HEK293T (cell line): ENCODE measurements at regions not wholly inside any gene's neighbourhood (a gene's known extent, or its start where the extent isn't known, plus 50 kb on each side); places are given as distances from the start of the nearest gene placed in this dataset.

Source experiments
- CTCF ChIA-PET: fragments of 350-600 bp; formaldehyde crosslinking; extraction: SDS; loops from one replicate; lab custom pipeline; 2021; ENCODE audit warnings: antibody characterized with exemption, inconsistent platforms; lab: Yijun Ruan, JAX
- POLR2A ChIA-PET: fragments of 350-600 bp; formaldehyde crosslinking; extraction: SDS; loops from one replicate; lab custom pipeline; 2020; ENCODE audit warnings: antibody characterized with exemption, inconsistent platforms; lab: Yijun Ruan, JAX
- DNase-seq: peaks from one replicate; pipeline ENCODE4 v3.0.0; 2012; ENCODE audit warnings: mixed read lengths; ENCODE audit errors: extremely low spot score
- ARNT ChIP-seq: fragments of 450-650 bp; IDR thresholded peaks from 2 replicates; pipeline ENCODE4 v1.6.1; 2017; ENCODE audit warnings: mild to moderate bottlenecking
- BHLHE40 ChIP-seq: fragments of 450-650 bp; IDR thresholded peaks from 2 replicates; pipeline ENCODE4 v1.6.1; 2016; ENCODE audit warnings: mild to moderate bottlenecking, moderate library complexity, borderline replicate concordance
- CTBP1 ChIP-seq: fragments of 450-650 bp; IDR thresholded peaks from 2 replicates; pipeline ENCODE4 v1.6.1; 2016; ENCODE audit warnings: borderline replicate concordance
- ELF4 ChIP-seq: fragments of 450-650 bp; IDR thresholded peaks from 2 replicates; pipeline ENCODE4 v1.6.1; 2017; ENCODE audit warnings: antibody characterized with exemption
- FOXA1 ChIP-seq: fragments of 450-650 bp; IDR thresholded peaks from 2 replicates; pipeline ENCODE4 v1.6.1; 2016; ENCODE audit warnings: mild to moderate bottlenecking
- FOXK2 ChIP-seq: fragments of 450-650 bp; IDR thresholded peaks from 2 replicates; pipeline ENCODE4 v1.6.1; 2016; ENCODE audit warnings: mild to moderate bottlenecking
- FOXM1 ChIP-seq: fragments of 450-650 bp; IDR thresholded peaks from 2 replicates; pipeline ENCODE4 v1.6.1; 2017; ENCODE audit warnings: mild to moderate bottlenecking, borderline replicate concordance
- HDGF ChIP-seq: fragments of 450-650 bp; IDR thresholded peaks from 2 replicates; pipeline ENCODE4 v1.6.1; 2017; ENCODE audit warnings: antibody characterized with exemption, borderline replicate concordance
- L3MBTL2 ChIP-seq: fragments of 450-650 bp; conservative IDR thresholded peaks from 2 replicates; pipeline ENCODE4 v1.6.1; 2016; ENCODE audit warnings: mild to moderate bottlenecking
- LEF1 ChIP-seq: fragments of 450-650 bp; IDR thresholded peaks from 2 replicates; pipeline ENCODE4 v1.6.1; 2017; ENCODE audit warnings: mild to moderate bottlenecking, borderline replicate concordance
- NFRKB ChIP-seq: fragments of 450-650 bp; IDR thresholded peaks from 2 replicates; pipeline ENCODE4 v1.6.1; 2016; ENCODE audit warnings: mild to moderate bottlenecking, moderate library complexity
- PKNOX1 ChIP-seq: fragments of 450-650 bp; IDR thresholded peaks from 2 replicates; pipeline ENCODE4 v1.6.1; 2016
- SP1 ChIP-seq: fragments of 450-650 bp; IDR thresholded peaks from 2 replicates; pipeline ENCODE4 v1.6.1; 2017
- SUZ12 ChIP-seq: fragments of 450-650 bp; IDR thresholded peaks from 2 replicates; pipeline ENCODE4 v1.6.1; 2016; ENCODE audit warnings: mild to moderate bottlenecking
- TARDBP ChIP-seq: fragments of 450-650 bp; IDR thresholded peaks from 2 replicates; pipeline ENCODE4 v1.6.1; 2016
- ZNF384 ChIP-seq: fragments of 450-650 bp; IDR thresholded peaks from 2 replicates; pipeline ENCODE4 v1.6.1; 2016

- CTCF ChIA-PET: no interaction called here
- no peak for DNase-seq
- POLR2A ChIA-PET: no interaction called here
- TF ChIP-seq ELF4: no peak
- no peak for TF ChIP-seq SUZ12
- no peak for TF ChIP-seq ZNF384
- no peak for TF ChIP-seq NFRKB
- TF ChIP-seq FOXK2: no peak
- TF ChIP-seq LEF1: no peak
- TF ChIP-seq CTBP1: no peak
- TF ChIP-seq TARDBP: no peak
- TF ChIP-seq PKNOX1: no peak
- no peak for TF ChIP-seq BHLHE40
- TF ChIP-seq L3MBTL2: no peak
- TF ChIP-seq HDGF: no peak
- TF ChIP-seq ARNT: no peak
- TF ChIP-seq FOXM1: no peak
- no peak for TF ChIP-seq FOXA1
- TF ChIP-seq SP1: no peak
Observed at GRCh38 chr4:189176002-189176401, 764.7 kb upstream of the FRG1 start.

- TF ChIP-seq PKNOX1 (no peak), BHLHE40 (no peak), HDGF (no peak), SUZ12 (no peak), FOXA1 (no peak), ZNF384 (no peak), FOXM1 (no peak), SP1 (no peak), NFRKB (no peak), LEF1 (no peak), TARDBP (no peak), L3MBTL2 (no peak), ARNT (no peak), CTBP1 (no peak)
- ChIA-PET CTCF (no interaction called here), POLR2A (no interaction called here)
- no peak for DNase-seq
Observed at GRCh38 chr4:189177130-189177529, 763.5 kb upstream of the FRG1 start.

- CTCF ChIA-PET: no interaction called here
- POLR2A ChIA-PET: no interaction called here
- no peak for DNase-seq
- TF ChIP-seq BHLHE40 (no peak), ARNT (no peak), HDGF (no peak), FOXA1 (no peak), LEF1 (no peak), NFRKB (no peak), SUZ12 (no peak), CTBP1 (no peak), SP1 (no peak), ZNF384 (no peak), FOXK2 (no peak), PKNOX1 (no peak), TARDBP (no peak), L3MBTL2 (no peak)
Observed at GRCh38 chr4:189178125-189178746, 762.4 kb upstream of the FRG1 start.

GRCh38 chr4:189185810-189186432 lies 754.8 kb upstream of the FRG1 start:
- CTCF ChIA-PET: interaction anchor here (0.8 kb wide), 1 partner anchor 17 kb away, joined by 3 read pairs; no protein-coding TSS in a partner anchor
- POLR2A ChIA-PET: no interaction called here
- TF ChIP-seq HDGF (no peak), LEF1 (no peak), L3MBTL2 (no peak), FOXM1 (no peak), CTBP1 (no peak), FOXA1 (no peak), ARNT (no peak), SUZ12 (no peak), ELF4 (no peak)
- DNase-seq: no peak

- CTCF ChIA-PET: interaction anchor here (1.1 kb wide), 1 partner anchor 12 kb away, joined by 3 read pairs; no protein-coding TSS in a partner anchor
- TF ChIP-seq FOXA1 (no peak), NFRKB (no peak), L3MBTL2 (no peak), SP1 (no peak), PKNOX1 (no peak), ELF4 (no peak), SUZ12 (no peak)
- no peak for DNase-seq
- POLR2A ChIA-PET: no interaction called here
Observed at GRCh38 chr4:189187531-189188052, 753.1 kb upstream of the FRG1 start.
